ENCODE measurements at regions not wholly inside any gene's neighbourhood (a gene's known extent, or its start where the extent isn't known, plus 50 kb on each side); places are given as distances from the start of the nearest gene placed in this dataset.

- DNase-seq: no peak
These were observed 472.8 kb downstream of the CCDC171 start for GRCh38 chr9:16025627-16026026.

DNA sequence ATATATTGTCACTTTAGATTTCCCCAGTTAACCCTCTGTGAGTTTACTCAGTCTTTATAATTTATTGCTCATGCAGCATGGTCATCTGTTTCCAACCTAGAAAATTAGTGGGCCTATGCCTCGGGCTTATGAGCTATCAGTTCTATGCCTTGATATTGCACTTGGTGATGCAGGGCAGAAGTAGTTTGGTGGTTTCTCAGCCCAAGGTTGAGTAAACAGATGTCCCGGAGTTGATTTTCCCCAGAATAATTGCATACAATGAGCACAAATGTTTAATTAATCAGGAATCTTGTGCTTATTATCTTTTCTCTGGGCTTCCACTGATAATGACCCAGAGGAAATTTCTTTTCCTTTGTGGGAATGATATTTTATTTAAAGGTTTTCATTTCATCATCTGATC is 474.0 kb downstream of the CCDC171 start:
- no peak for DNase-seq

DNA sequence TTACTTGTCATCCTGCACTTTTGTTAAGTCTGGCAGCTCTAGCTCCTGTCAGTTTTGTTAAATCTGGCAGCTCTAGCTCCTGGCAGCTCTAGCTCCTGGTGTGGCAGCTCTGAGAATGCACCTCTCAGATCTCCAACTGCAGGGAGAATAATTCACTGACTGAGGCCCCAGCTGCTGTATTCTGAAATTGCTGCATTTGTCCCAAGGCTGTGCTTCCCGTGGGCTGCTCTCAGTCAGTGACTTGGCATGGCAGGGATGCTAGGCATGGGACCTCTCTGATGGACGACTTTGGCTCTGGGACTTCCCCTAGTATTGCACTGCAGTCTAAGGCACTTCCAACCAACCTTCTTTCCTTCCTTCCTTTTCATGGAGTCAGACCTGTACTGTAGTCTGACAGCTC is 475.7 kb downstream of the CCDC171 start:
- DNase-seq: no peak

DNA sequence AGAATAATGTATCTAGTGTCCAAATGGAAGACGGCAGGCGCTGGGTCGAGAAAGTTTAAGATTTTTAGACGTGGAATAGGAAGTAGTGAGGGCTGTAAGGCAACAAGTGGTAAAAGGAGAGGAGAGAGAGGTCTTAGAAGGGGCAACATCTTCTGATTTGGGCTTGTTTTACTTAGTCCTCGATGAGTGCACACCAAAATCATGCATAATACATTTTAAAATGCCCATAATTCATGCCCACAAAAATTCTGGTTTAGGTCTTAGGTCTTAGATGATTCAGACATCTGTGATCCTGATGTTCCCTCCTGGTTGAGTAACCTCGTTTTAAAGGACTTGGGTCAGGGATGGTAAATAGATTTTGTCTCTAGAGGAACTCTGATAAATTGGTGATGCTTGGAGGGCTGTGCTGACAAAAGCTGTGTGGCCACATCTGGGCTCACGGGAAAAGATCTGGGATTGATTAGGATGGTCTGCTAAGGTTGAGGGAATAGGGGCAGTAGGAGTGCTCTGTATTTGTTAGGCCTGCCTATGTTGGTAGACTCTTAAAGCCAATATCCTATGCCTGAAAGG is 476.3 kb downstream of the CCDC171 start:
- DNase-seq: no peak

GRCh38 chr9:16029796-16030363 is 477.0 kb downstream of the CCDC171 start:
- no peak for DNase-seq

DNA sequence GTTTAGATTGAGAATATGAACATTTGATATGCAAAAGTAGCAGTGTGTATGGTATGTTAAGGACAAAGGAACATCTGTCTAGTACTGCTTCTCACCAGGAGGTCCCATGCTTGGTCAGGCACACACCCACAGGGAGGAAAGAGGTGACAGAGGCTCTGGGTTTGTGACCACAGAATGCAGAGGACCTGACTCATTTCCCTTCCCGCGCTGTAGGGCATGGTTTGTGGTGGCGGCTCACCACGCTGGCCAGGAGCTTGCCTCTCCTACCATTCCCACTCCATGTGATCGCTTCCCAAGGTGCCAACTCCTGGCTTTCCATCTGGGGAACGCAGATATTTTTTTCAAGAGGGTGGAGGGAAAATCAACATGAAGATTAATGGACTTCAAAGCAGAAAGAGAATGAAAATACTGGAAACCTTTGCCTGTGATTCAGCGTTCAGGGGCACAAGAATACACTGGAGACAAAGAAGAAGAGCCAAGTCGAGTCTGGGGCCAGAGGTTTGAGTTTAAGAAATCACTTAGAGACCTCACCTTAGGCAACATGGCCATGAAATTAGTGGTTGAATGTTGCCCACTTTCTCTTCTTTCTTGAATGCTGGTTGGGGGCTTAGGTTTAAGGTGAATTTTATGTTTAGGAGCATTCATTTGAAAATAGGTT is 477.8 kb downstream of the CCDC171 start:
- DNase-seq: no peak

- no peak for DNase-seq
These were observed 478.6 kb downstream of the CCDC171 start for GRCh38 chr9:16031486-16031885.

DNA sequence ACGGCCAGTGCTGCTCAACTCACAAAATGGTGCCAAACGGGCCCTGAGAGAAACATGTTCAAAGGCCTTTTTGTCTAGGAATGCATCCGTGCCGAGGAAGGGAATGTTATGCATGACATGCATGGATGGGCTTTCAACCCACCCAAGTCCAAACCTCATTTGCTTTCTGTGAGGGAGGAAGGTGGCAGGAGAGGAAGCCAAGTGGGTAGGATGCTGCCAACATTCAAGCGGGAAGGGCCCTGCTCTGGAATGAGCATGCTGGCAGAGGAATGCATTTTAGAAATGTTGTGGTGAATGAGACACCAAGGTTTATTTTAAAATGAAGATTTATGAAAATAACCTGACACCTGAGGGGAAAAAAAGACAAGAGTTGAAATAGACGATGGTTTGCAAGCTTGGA is 479.1 kb downstream of the CCDC171 start:
- no peak for DNase-seq

DNA sequence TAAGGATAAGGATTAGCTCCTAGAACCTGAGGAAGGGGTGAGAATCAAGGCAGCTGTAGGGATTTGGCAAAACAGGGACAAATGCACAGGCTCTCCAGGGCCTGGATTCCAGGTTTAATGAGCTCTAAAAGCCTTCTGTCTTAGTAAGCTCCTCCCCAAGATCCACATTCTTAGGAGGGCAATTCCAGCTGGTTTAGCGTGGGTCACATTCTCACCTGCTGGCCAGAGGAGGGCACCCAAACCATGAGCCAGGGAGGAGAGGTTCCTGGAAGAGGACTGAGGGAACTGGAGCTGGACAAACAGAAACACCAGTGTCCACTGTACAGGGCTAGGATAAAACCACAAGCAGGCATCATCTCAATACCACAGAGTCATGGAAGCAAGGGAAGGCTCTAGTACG is 480.0 kb downstream of the CCDC171 start:
- DNase-seq: peak; percentile 19

DNA sequence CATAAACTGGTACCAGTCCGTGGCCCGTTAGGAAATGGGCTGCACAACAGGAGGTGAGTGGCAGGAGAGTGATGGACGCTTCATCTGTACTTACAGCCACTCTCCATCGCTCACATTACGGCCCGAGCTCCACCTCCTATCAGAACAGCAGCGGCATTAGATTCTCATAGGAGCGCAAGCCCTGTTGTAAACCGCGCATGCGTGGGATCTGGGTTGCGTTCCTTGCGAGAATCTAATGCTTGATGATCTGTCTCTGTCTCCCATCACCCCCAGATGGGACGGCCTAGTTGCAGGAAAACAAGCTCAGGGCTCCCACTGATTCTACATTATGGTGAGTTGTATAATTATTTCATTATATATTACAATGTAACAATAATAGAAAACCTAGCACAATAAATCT is 480.4 kb downstream of the CCDC171 start:
- no peak for DNase-seq

DNA sequence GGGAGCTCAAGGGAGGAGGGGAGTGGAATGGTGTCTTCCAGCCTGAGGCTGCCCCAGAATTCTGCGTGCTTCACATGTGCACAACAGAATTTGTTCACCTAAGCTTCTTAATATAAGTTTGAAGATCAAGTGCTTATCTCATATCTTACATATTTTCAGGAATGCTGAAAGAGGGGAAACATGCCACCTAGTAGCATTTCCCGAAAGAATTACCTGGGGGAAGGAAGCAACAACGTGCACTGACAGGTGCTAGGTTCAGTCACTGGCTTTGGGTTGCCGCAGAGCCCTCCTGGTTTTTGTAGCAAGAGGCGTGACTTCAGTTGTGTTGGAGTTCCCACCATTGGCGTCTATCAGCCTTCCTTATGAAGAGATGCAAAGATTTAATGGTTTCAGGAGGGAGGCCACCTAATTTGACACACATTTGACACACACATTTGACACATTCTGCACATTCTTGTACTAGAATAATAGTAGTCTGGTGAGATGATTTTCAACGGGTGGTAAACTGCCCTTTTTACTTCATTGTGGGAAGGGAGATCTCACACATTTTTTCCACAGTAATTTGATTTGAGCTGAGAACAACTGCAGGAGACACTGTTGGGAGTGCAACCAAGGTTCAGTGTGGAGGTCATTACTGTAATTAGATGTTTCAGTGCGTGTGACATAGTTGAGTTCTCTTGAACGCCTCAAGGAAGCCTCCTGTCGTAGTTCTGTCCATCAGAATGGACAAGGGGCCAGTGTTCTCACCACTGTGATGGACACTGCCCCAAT is 481.3 kb downstream of the CCDC171 start:
- DNase-seq: no peak

- DNase-seq: peak; percentile 71
These were observed 486.6 kb downstream of the CCDC171 start for GRCh38 chr9:16039218-16039987.

GRCh38 chr9:16039988-16040761 is 487.3 kb downstream of the CCDC171 start:
- DNase-seq: no peak

DNA sequence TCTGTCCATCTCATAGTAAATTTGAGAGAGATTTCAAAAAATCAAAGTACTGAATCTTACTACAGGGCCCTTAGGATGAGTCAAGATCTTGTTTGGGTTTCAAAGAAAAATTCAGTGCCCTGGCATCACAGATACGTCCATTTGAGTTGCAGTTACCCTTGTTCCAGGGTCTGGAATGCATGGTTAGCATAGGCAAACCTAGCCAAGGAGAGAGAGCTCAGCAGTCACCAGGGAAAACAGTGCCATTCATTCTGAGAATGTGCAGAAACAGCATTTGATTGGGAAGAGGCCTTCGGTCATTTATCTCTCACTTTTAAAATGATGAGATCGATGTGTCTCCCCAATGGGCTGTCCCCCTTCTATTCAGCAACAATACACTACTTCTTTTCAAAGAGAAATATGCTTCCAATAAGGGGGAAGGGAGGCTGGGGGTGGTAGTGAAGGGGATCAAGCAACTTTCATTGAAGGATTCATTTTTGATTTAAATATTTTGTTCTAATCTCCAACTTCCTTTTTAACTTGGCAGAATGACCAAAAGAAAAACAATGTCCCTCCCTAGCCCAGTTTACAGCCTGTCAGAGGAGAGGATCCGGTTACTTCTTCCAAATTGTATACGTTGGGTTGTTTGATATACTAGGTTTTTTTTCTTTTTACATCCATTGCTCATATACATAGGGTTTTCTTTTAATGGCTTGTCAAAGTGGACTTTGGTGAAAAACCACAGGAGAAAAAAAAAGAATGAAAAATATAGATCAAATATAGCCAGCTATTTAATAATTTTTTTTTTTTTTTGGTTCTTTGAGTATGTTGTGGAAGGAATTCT is 491.1 kb downstream of the CCDC171 start:
- DNase-seq: no peak

DNA sequence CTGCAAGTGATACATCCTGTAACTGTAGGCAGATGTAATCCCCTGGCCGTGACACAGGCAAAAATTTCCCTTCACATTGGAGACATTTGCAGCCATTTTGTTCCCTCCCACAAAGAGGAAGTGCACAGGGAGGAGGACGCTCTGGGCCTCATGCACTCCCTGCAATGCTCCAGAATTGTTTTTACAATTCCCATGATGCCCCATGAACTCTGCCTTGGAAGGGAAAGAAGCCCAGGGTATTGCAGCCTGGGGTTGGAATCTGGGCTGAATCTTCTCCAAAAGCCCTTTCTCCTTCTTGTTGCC is 491.7 kb downstream of the CCDC171 start:
- no peak for DNase-seq

DNA sequence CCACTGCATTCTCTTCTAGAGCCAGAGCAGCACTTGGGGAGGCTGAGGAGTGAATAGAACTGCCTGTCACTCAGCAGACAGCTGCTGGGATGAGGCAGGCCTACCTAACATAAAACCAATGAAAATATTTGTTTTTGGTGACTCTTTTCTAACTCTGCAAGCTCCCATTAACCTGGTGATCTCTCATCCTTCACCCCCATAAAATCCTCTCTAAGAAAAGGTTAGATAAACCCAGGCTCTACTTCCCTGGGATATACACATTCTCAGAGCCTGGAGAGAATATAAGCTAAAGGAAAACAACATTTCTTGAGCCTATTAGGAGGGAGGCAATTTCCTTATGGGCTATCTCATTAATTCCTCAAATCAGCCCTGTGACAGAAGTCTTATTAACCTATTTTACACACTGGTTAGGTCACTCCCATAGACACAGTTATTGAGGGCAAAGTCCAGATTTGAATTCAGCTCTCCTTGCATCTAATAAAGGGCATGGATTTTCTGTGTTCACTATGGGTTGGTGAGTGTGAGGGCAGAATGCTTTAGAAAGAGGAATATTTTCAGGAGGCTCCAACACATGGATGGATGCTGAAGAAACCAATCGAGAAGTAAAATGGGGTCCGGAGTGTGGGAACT is 492.9 kb downstream of the CCDC171 start:
- no peak for DNase-seq

DNA sequence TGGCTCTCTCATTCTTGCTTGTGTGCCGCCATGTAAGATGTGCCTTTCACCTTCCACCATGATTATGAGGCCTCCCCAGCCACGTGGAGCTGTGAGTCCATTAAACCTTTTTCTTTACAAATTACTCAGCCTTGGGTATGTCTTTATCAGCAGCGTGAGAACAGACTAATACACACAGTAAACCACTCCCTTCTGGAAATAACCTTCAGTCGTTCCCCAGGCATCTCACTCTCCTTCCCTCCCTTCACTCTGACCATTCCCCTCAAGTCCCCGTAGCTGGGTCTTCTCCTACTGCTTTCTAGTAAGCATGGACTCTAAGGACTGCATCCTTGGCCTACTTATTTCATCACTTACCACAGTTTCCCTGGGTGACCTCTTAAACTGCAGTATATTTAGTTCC is 493.9 kb downstream of the CCDC171 start:
- DNase-seq: no peak

- no peak for DNase-seq
These were observed 495.3 kb downstream of the CCDC171 start for GRCh38 chr9:16048129-16048528.

DNA sequence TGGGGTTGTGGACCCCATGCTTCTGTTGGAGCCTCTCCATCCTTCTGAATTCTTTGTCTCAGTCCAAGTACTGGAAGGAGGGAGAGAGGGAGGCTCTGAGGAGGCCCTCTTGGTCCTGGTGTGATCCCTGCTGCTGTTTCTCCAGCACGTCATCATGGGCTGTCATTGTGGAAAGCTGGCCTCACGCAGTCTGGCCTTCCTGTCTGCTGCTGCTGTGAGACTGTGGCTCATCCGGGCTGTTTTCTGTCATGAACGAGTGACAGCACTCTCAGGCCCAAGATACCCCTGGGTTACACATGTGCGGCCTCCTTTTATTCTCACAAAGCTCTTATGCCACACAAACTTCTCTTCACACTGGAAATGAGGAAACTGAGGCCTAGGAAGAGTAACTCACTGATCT is 499.3 kb downstream of the CCDC171 start:
- no peak for DNase-seq

GRCh38 chr9:16052757-16053530 is 500.1 kb downstream of the CCDC171 start:
- no peak for DNase-seq
